Upper lobe of left lung (tissue), 6 donors: ENCODE measurements at regions not wholly inside any gene's neighbourhood (a gene's known extent, or its start where the extent isn't known, plus 50 kb on each side); places are given as distances from the start of the nearest gene placed in this dataset.

Experiments
- ATAC-seq, 2 donors: fragments of 200-7000 bp; cut with Tn5 transposase; one replicate each; pipeline ENCODE4 v1.9.1; 2022; ENCODE audit warnings: mild to moderate bottlenecking in 2 of 2, moderate library complexity in 2 of 2; ENCODE audit not compliant: low FRiP score in 2 of 2
- DNase-seq, 2 donors: peaks; one replicate each; pipeline ENCODE4 v3.0.0-alpha.2; 2019 to 2020
- H3K27ac ChIP-seq, 4 donors: fragments of 200-600 bp; sonication (generic); one replicate each; pipeline ENCODE4 v1.5.1; 2016 to 2019
- H3K27me3 ChIP-seq, 4 donors: fragments of 200-600 bp; sonication (generic); one replicate each; pipeline ENCODE4 v1.5.1; 2017 to 2019
- H3K36me3 ChIP-seq, 4 donors: fragments of 200-600 bp; sonication (generic); one replicate each; pipeline ENCODE4 v1.5.1; 2016 to 2019
- H3K4me1 ChIP-seq, 4 donors: fragments of 200-600 bp; sonication (generic); one replicate each; pipeline ENCODE4 v1.5.1; 2018 to 2019
- H3K4me3 ChIP-seq, 4 donors: fragments of 200-600 bp; sonication (generic); one replicate each; pipeline ENCODE4 v1.5.1; 2017 to 2019; ENCODE audit warnings: mild to moderate bottlenecking in 2 of 4, moderate library complexity in 1 of 4
- H3K9me3 ChIP-seq, 4 donors: fragments of 200-600 bp; sonication (generic); one replicate each; pipeline ENCODE4 v1.5.1; 2018 to 2019
- EP300 ChIP-seq, 4 donors: sonication (generic); formaldehyde crosslinking; IDR thresholded peaks; one replicate each; pipeline ENCODE4 v1.5.1; 2017; ENCODE audit warnings: antibody characterized with exemption in 4 of 4, control low read depth in 2 of 4
- POLR2A ChIP-seq, 4 donors: fragments of 450-650 bp; IDR thresholded peaks; one replicate each; pipeline ENCODE4 v1.5.1; 2016 to 2017; ENCODE audit warnings: antibody characterized with exemption in 4 of 4, mild to moderate bottlenecking in 2 of 4
- POLR2AphosphoS5 ChIP-seq, 2 donors: sonication (generic); formaldehyde crosslinking; IDR thresholded peaks; one replicate each; pipeline ENCODE4 v1.5.1; 2017; ENCODE audit warnings: antibody characterized with exemption in 2 of 2
- WGBS, 2 donors: methylation state at CpG; one replicate each; pipeline ENCODE4 v1.1.5; 2017 to 2018; 5-methylcytosine and 5-hydroxymethylcytosine counted together
- TF ChIP-seq, protein P1 (sequence below), 6 experiments: fragments of 450-650 bp in 4 of 6; fragments of 200-600 bp in 2 of 6; sonication (generic) in 2 of 6; IDR thresholded peaks; one replicate each; pipeline ENCODE4 v1.5.1; 2016 to 2019; ENCODE audit warnings: antibody characterized with exemption in 6 of 6
- donor health status: DM: no; HTN: no; CAD: no; lungs with moderate emphysema.
- donor health status: DM: no; HTN: yes; CAD: no; lungs with severe emphysema.

DNA sequence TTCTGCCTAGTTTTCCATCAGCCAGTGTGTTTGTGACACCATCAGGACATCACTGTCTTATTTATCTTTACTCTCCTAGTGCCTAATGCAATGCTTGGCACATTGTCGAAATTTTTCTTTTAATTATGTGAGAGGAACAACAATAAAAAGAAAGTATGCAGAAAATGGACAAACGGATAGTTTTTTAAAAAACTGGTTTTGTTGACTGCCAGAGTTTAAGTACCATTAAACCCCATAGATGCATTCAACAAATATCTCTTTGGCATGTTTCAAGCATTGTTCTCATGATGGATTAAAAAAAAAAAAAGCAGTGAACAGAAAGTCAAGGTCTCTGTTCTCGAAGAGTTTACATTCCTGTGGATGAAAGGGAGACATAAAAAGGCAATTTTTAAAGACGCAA lies 398.4 kb downstream of the PPP3CA start:
- H3K36me3 ChIP-seq, result no peaks in the 10 kb centered on the region
- 51 to 53% methylated on average over 4 of the region's 4 CpGs for WGBS, 2 donors
- no peaks in the 10 kb centered on the region for H3K4me1 ChIP-seq
- DNase-seq, result no peak
- ATAC-seq, result no peak
- no peaks in the 10 kb centered on the region for H3K9me3 ChIP-seq
- H3K4me3 ChIP-seq, result no peak overlapping the region
- no peak overlapping the region for H3K27ac ChIP-seq
- TF ChIP-seq, protein P1, sequence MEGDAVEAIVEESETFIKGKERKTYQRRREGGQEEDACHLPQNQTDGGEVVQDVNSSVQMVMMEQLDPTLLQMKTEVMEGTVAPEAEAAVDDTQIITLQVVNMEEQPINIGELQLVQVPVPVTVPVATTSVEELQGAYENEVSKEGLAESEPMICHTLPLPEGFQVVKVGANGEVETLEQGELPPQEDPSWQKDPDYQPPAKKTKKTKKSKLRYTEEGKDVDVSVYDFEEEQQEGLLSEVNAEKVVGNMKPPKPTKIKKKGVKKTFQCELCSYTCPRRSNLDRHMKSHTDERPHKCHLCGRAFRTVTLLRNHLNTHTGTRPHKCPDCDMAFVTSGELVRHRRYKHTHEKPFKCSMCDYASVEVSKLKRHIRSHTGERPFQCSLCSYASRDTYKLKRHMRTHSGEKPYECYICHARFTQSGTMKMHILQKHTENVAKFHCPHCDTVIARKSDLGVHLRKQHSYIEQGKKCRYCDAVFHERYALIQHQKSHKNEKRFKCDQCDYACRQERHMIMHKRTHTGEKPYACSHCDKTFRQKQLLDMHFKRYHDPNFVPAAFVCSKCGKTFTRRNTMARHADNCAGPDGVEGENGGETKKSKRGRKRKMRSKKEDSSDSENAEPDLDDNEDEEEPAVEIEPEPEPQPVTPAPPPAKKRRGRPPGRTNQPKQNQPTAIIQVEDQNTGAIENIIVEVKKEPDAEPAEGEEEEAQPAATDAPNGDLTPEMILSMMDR (IDR thresholded peaks at IDR 0.05), result no peak
- TF ChIP-seq POLR2AphosphoS5 (IDR thresholded peaks at IDR 0.05) (no peak), POLR2A (IDR thresholded peaks at IDR 0.05) (no peak), EP300 (IDR thresholded peaks at IDR 0.05) (no peak)
- no peaks in the 10 kb centered on the region for H3K27me3 ChIP-seq

DNA sequence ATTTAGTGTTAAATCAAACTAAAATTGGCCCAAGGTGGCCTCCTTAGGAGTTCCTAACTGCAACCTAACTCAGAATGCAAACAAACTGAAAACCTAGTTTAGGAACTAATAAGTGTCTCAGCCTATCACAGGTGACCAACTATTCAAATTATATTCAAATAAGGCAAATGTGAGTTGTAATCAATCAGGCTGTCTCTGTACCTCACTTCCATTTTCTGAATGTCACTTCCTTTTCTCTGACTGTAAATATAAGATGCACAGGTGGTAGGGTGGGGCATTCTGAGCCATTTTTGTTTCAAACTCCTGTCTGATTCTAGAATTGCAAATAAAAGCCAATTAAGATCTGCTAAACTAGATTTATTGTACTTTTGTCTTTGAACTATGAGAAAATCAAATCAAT lies 401.5 kb downstream of the PPP3CA start:
- Histone ChIP-seq H3K27ac (no peak overlapping the region), H3K36me3 (no peaks in the 10 kb centered on the region), H3K9me3 (peaks cover 0 to 6% (median 2%) of the 10 kb centered on the region in 4 donors), H3K4me1 (no peaks in the 10 kb centered on the region), H3K4me3 (no peak overlapping the region), H3K27me3 (no peaks in the 10 kb centered on the region)
- TF ChIP-seq POLR2AphosphoS5 (IDR thresholded peaks at IDR 0.05), result no peak
- TF ChIP-seq POLR2A (IDR thresholded peaks at IDR 0.05), result no peak
- no peak for TF ChIP-seq EP300 (IDR thresholded peaks at IDR 0.05)
- TF ChIP-seq, protein P1 (IDR thresholded peaks at IDR 0.05), result no peak
- DNase-seq (no peak), ATAC-seq (no peak)

DNA sequence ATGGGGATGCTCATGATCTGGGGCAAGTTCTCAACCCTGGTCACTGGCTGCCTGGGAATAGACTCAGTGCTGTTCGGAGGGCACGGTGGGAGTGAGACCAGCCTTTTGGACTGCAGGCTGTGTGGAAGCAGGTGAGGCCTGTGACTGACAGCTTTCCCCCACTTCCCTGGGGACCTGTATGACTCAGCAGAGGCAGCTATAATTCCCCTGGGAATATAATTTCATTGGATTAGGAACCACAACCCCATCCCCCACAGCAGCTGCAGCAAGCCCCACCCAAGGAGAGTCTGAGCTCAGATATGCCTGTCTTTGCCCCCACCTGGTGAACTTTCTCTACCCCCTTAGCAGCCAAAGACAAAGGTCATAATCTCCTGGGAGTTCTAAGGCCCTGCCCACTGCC lies 408.6 kb downstream of the PPP3CA start:
- Histone ChIP-seq H3K36me3 (no peaks in the 10 kb centered on the region), H3K27me3 (no peaks in the 10 kb centered on the region), H3K4me3 (no peak overlapping the region), H3K9me3 (peaks cover 0 to 6% (median 2%) of the 10 kb centered on the region in 4 donors), H3K27ac (no peak overlapping the region), H3K4me1 (no peaks in the 10 kb centered on the region)
- no peak for ATAC-seq
- 97% methylated on average over 2 of the region's 2 CpGs; no CpG with 5 or more reads in 1 of the 2 donors for WGBS, 2 donors
- TF ChIP-seq, protein P1 (IDR thresholded peaks at IDR 0.05), result no peak
- TF ChIP-seq EP300 (IDR thresholded peaks at IDR 0.05), result no peak
- no peak for TF ChIP-seq POLR2AphosphoS5 (IDR thresholded peaks at IDR 0.05)
- TF ChIP-seq POLR2A (IDR thresholded peaks at IDR 0.05), result no peak
- DNase-seq, result no peak

DNA sequence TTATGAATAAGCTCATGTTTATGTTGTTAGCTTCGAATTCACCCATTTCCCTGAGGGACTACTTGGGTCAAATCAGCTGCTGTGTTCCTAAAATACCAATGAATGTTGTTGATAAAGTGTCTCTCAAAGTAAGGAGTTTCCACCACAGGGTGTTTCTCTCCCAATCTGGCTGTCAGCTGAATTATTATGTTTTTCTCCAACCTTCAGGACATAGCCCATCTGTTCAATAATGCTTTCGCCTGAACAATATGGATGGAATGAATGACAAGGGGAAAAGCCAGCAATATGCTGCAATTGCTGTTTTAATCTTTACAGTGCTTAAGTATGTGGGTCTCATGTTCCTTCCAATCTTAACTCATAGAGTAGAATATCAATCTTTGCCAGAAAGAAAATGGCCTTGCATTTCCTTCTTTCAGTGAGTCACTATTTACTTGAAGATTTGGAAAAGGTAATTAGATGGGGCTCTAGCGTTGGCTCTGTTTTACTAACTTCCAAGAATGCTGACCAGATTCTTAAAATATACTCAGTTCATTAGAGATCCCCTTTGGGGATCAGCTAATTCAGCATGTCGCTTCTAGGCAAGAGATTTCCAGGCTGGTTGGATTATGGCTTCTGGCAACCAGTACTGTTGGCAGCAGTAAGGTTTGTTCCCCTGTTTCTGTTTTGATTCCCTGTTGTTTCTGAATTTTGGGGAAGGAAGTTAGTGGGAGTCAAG lies 410.5 kb downstream of the PPP3CA start:
- WGBS, 2 donors, result 76 to 87% methylated on average over 4 of the region's 4 CpGs
- Histone ChIP-seq H3K27ac (no peak overlapping the region), H3K27me3 (no peaks in the 10 kb centered on the region), H3K9me3 (no peaks in the 10 kb centered on the region), H3K36me3 (no peaks in the 10 kb centered on the region), H3K4me1 (peaks cover 0 to 11% (median 4%) of the 10 kb centered on the region in 4 donors), H3K4me3 (no peak overlapping the region)
- DNase-seq (no peak), ATAC-seq (no peak)
- TF ChIP-seq POLR2A (IDR thresholded peaks at IDR 0.05), result no peak
- TF ChIP-seq, protein P1 (IDR thresholded peaks at IDR 0.05), result no peak
- TF ChIP-seq EP300 (IDR thresholded peaks at IDR 0.05), result no peak
- no peak for TF ChIP-seq POLR2AphosphoS5 (IDR thresholded peaks at IDR 0.05)

DNA sequence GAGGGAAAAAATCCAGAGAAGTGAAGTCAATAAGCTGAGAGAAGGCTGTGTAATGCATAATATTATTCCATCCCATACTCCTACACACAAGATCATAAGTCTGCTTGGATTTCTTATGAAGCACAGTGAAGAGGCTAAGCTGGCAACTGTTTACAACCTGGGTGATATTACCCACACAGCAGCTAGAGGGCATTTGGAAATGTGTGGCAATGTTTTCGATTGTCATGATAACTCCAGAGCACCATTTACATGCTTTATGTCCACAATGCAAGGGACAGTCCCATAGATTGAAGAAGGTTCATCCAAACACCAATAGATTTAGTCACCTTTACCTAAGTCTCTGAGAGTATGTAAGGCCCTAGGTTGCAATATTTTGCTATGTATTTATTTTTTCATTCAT lies 412.2 kb downstream of the PPP3CA start:
- H3K27me3 ChIP-seq, result no peaks in the 10 kb centered on the region
- 92 to 96% methylated on average over 1 of the region's 1 CpG for WGBS, 2 donors

More for the DNA sequence above, 412.2 kb downstream of the PPP3CA start:
- TF ChIP-seq POLR2AphosphoS5 (IDR thresholded peaks at IDR 0.05), result no peak
- TF ChIP-seq, protein P1 (IDR thresholded peaks at IDR 0.05), result peak in 3 of 6 experiments; percentile 22 to 26 (median 23)
- DNase-seq (no peak), ATAC-seq (no peak)
- no peaks in the 10 kb centered on the region for H3K9me3 ChIP-seq
- H3K27ac ChIP-seq, result no peak overlapping the region
- H3K4me3 ChIP-seq, result no peak overlapping the region
- H3K36me3 ChIP-seq, result no peaks in the 10 kb centered on the region
- H3K4me1 ChIP-seq, result peaks cover 0 to 11% (median 4%) of the 10 kb centered on the region in 4 donors
